ENCODE measurements at regions not wholly inside any gene's neighbourhood (a gene's known extent, or its start where the extent isn't known, plus 50 kb on each side); places are given as distances from the start of the nearest gene placed in this dataset.

DNA sequence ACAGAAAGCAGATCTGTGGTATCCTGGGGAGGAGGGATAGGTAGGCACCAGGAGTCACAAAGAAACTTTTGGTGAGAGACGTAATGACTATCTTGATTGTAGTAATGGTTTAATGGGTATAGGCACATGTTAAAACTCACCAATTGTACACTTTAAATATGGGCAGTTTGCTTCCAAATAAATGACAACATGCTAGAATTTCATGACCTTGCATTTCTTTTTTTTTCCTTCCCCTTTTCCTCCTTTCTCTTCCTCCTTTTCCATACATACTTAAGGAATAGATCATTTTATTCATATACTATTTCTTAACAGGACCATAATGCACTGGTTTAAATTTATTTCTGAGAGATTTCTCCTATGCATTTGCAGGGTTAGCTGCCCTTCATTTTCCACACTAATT, 341.8 kb downstream of the TMEM182 start:
- Histone ChIP-seq H3K27ac (ENCODE audit: low read depth, low read length, poor library complexity, severe bottlenecking) (no peak overlapping the region), H3K9me3 (ENCODE audit: low read depth, low read length, poor library complexity, severe bottlenecking) (no peaks in the 10 kb centered on the region), H3K36me3 (ENCODE audit: insufficient read depth, low read length, poor library complexity, severe bottlenecking) (no peaks in the 10 kb centered on the region), H3K27me3 (replicated peaks; ENCODE audit: insufficient read depth, low read depth, low read length, poor library complexity) (no peaks in the 10 kb centered on the region), H3K4me1 (ENCODE audit: insufficient read depth, low read length, poor library complexity, severe bottlenecking) (no peaks in the 10 kb centered on the region), H3K4me3 (ENCODE audit: low read depth, low read length, poor library complexity, severe bottlenecking) (no peak overlapping the region)
- ChIA-PET CTCF (no interaction called here), POLR2A (ENCODE audit: low non-redundant PET) (interaction anchor here (0.6 kb wide), 1 partner anchor 303 kb away, joined by 4 read pairs; no protein-coding TSS in a partner anchor)
- intact Hi-C loops (cut with micrococcal nuclease; ENCODE audit: unreplicated experiment) = no loop called here
- TF ChIP-seq, protein P1, sequence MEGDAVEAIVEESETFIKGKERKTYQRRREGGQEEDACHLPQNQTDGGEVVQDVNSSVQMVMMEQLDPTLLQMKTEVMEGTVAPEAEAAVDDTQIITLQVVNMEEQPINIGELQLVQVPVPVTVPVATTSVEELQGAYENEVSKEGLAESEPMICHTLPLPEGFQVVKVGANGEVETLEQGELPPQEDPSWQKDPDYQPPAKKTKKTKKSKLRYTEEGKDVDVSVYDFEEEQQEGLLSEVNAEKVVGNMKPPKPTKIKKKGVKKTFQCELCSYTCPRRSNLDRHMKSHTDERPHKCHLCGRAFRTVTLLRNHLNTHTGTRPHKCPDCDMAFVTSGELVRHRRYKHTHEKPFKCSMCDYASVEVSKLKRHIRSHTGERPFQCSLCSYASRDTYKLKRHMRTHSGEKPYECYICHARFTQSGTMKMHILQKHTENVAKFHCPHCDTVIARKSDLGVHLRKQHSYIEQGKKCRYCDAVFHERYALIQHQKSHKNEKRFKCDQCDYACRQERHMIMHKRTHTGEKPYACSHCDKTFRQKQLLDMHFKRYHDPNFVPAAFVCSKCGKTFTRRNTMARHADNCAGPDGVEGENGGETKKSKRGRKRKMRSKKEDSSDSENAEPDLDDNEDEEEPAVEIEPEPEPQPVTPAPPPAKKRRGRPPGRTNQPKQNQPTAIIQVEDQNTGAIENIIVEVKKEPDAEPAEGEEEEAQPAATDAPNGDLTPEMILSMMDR (conservative IDR thresholded peaks at IDR 0.05; ENCODE audit: low read depth, low read length) = no peak
- no peak for TF ChIP-seq EZH2 (IDR thresholded peaks at IDR 0.05; ENCODE audit: borderline replicate concordance, low read depth, low read length, poor library complexity, severe bottlenecking)
- no TSS peak for BruUV-seq (replicated peaks)
- no peak for DNase-seq (ENCODE audit: low spot score)

DNA sequence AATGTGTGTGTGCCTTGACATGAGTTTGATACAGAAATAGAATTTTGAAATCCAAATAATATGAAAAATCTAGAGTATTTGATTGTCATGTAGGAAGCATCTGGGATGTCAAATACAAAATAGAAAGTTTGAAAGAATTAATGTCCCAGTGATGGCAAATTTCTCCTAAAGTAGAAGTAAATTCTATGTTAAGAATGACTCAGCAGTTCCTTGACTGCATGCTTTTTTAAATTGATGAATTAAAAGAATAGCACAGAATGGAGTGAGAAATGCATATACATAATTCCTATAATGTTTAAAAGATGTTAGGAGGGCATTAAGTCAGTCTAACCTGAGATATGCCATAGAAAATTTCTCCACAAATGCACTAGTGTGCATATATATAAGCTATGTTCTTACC, 357.5 kb downstream of the TMEM182 start:
- H3K36me3 ChIP-seq (ENCODE audit: insufficient read depth, low read length, poor library complexity, severe bottlenecking) = no peaks in the 10 kb centered on the region
- no peak for DNase-seq (ENCODE audit: low spot score)
- H3K27me3 ChIP-seq (replicated peaks; ENCODE audit: insufficient read depth, low read depth, low read length, poor library complexity) = no peaks in the 10 kb centered on the region
- no peaks in the 10 kb centered on the region for H3K9me3 ChIP-seq (ENCODE audit: low read depth, low read length, poor library complexity, severe bottlenecking)
- POLR2A ChIA-PET (ENCODE audit: low non-redundant PET) = no interaction called here
- BruUV-seq (replicated peaks) = no TSS peak
- no peaks in the 10 kb centered on the region for H3K4me1 ChIP-seq (ENCODE audit: insufficient read depth, low read length, poor library complexity, severe bottlenecking)
- intact Hi-C loops (cut with micrococcal nuclease; ENCODE audit: unreplicated experiment) = no loop called here
- H3K4me3 ChIP-seq (ENCODE audit: low read depth, low read length, poor library complexity, severe bottlenecking) = no peak overlapping the region
- no peak overlapping the region for H3K27ac ChIP-seq (ENCODE audit: low read depth, low read length, poor library complexity, severe bottlenecking)
- CTCF ChIA-PET = no interaction called here
- TF ChIP-seq, protein P1 (conservative IDR thresholded peaks at IDR 0.05; ENCODE audit: low read depth, low read length) = no peak
- TF ChIP-seq EZH2 (IDR thresholded peaks at IDR 0.05; ENCODE audit: borderline replicate concordance, low read depth, low read length, poor library complexity, severe bottlenecking) = no peak

DNA sequence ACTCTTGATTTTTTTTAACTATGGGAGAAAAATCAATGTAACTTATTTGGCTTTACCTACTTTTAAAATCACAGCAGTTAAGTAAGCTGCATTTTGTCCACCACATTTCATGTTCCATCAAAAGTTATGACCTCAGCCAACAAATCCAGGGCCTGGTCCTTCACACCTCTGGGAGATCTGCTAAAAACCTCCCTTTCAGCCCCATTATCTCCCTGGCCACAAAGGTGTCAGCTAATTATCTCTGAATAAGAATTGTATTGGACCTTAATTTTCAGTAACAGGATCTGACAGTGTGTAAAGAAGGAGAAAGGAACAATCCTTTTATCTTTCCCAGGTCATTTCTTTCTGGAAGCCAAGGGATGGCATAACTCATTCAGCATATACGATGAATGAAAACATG, 359.3 kb downstream of the TMEM182 start:
- ChIA-PET POLR2A (ENCODE audit: low non-redundant PET) (no interaction called here), CTCF (no interaction called here)
- BruUV-seq (replicated peaks) = no TSS peak
- Histone ChIP-seq H3K4me3 (ENCODE audit: low read depth, low read length, poor library complexity, severe bottlenecking) (no peak overlapping the region), H3K27me3 (replicated peaks; ENCODE audit: insufficient read depth, low read depth, low read length, poor library complexity) (no peaks in the 10 kb centered on the region), H3K36me3 (ENCODE audit: insufficient read depth, low read length, poor library complexity, severe bottlenecking) (no peaks in the 10 kb centered on the region), H3K27ac (ENCODE audit: low read depth, low read length, poor library complexity, severe bottlenecking) (no peak overlapping the region), H3K4me1 (ENCODE audit: insufficient read depth, low read length, poor library complexity, severe bottlenecking) (no peaks in the 10 kb centered on the region), H3K9me3 (ENCODE audit: low read depth, low read length, poor library complexity, severe bottlenecking) (no peaks in the 10 kb centered on the region)
- DNase-seq (ENCODE audit: low spot score) = no peak
- TF ChIP-seq, protein P1 (conservative IDR thresholded peaks at IDR 0.05; ENCODE audit: low read depth, low read length) = no peak
- no peak for TF ChIP-seq EZH2 (IDR thresholded peaks at IDR 0.05; ENCODE audit: borderline replicate concordance, low read depth, low read length, poor library complexity, severe bottlenecking)
- intact Hi-C loops (cut with micrococcal nuclease; ENCODE audit: unreplicated experiment) = no loop called here
